Fibroblast of the conjunctiva (primary cell): ENCODE measurements at regions not wholly inside any gene's neighbourhood (a gene's known extent, or its start where the extent isn't known, plus 50 kb on each side); places are given as distances from the start of the nearest gene placed in this dataset.
"Not testable (repeated sequence)": the region's sequence is repeated elsewhere in the genome, so short reads cannot be mapped to it uniquely, and the experiment has no call there.

Experiments
- DNase-seq: peaks from one replicate; pipeline ENCODE4 v3.0.0-alpha.2; 2010; ENCODE audit warnings: low read depth

DNA sequence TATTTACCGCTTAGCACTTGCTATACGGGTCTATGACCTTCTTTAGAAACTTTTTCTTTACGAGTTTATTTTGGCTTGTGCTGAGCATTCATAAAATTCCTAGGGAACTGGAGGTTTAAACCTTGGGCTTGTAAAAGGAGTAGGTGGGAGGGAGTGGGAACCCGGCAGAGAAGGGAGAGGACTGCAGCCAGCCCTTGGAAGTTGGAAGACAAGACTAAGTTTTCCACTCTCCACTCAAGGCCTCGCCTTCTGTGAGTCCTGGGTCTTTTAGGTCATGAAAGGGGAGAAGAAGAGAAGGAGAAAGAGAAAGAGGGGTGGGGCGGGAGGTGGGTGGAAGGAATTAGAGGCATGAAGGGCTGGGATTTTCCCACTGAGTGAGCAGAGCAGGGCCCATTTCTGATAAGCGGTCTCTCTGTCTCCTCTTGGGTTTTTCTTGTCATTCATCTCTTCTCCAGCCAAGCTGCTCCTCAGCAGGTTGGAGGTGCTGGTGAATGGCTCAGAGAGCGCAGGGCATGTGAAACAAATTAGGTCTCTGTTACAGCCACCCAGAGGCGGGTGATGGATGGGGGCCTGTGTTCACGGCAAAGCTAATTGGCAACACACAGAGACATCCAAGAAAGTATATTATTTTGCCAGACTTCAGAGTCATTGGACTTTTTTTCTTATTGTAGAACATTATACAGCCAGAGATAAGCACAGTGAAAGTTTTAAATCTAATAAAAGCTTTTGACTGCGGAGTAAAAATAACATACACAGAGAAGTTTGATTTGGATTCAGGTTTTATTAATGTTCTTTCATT lies 247.3 kb downstream of the FOXD2 start:
- no peak for DNase-seq

DNA sequence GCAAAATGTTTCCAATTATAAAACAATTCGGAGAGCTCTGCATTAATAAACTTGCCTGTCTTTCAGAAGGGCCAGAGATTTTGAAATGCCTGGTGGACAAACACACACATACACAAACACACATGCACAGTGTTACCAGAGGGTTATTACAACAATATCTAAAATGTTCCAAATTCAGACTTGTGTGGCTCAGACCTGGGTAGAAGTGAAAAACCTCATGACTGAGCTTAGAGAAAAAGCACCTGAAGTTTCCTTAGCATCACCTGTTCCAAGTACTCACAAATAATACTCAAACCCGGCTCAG lies 247.9 kb downstream of the FOXD2 start:
- no peak for DNase-seq

DNA sequence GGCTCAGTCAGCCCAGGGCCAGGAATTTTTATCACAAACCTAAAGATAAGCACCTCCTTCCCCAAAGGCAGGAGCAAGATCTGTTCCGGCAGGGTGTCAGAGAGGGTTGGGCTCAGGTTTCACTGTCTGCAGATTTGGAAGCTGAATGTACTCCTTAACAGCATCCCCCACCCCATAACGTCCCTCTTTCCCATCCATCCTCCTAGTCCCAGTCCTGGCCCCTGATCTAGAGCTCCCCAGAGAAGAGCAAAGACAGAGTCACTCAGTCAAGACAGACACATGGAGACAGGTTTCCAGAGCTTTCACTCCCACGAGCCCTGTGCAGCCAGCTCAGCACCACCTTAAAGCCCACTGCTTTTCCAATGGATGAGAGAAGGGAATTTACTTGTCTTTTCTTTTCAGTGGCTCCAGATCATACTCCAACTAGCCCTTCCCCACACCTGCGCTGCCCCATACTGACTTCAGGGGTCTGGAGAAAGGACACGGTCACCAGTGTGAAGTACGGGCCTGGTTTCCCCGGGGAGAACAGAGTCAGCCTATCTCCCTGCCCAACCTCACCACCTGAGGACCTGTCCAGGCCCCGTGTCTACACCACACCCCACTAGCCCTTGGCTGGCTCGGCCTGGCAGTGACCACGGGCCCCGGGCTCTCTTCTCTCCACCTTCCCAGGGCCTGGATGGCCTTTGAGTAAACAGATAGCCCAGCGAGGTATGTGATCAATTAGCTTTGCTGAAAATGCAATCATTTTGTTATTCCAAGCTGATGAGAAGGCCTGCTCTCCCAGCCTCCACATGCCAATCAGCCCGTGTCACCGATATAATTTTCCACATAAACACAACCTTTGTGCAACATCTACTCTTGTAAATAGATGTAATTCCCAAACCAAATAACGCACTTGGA lies 249.1 kb downstream of the FOXD2 start:
- DNase-seq = no peak

DNA sequence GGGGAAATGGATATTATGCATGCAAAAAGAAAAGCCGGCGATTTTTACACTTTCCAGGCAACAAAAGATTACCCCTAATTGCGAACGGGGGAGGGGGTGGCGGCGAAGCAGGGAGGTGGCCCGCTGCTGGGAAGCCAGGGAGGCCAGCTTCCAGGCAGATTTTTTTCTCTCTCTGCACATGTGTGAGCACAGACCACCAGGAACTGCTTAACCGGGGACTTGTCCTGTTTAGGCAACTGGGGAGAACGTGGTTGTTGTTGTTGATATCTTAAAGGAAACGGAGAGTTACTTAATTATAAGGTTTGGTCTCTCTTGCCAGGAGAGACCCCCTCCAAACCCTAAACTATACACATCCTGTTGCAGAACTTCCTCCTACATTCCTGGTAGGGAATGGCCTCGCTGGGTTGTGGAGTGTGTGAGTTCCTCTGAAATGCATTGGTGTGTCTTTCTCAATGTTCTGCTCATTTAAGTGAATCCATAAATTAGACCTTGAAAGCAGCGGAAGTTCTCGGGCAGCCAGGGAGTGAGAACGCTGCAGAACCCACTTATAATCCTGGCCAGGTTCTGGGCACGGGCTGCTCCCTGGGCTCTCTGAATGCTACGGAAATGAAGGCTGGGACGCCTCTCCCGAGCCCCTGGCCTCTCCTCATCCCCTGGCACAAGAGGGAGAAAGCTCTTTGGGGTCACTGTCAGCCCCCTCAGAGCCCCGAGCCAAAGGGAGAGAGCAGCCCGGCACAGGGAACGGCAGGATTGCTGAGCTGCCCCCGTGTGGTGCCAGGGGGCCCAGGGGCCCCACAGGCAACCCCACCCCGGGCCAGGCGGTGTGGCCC lies 250.0 kb downstream of the FOXD2 start:
- no peak for DNase-seq

DNA sequence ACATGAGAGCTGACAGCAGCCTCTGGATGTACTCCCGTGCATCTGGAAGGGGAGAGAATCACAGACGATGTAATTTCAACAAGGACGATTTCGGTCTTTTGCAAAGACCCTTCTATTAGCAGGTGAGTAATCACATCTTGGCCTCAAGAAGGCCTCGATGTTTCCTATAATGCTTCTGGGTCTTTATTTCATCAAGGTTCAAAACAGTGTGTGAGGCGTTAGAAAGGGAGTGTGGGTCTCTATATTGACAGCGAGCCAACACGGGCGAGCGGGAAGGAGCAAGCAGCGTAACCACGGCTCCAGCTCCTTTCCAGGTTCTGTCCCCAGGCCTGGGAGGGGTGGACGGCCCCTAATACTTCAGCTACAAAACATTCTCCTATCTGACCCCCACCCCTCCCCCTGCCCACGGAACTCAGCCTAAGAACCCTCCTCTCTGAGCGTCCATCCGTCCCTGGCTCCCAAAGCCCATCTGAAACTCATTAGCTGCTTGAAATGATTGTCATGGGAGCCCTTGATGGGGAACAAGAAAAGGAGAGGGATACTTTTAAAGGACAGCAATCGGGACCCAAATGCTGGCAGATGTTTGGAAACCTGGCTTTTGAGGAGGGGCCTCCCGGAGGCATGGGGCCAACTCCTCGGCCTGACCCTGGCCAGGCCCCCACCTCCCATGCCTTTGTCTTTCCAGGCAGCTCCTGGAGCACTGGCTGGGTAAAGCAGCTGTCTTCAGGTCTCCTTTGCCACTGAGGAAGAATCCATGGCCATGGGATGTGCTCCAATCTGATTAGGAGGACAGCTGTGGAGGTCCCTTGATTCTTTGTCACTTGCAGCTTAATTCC lies 250.8 kb downstream of the FOXD2 start:
- no peak for DNase-seq

DNA sequence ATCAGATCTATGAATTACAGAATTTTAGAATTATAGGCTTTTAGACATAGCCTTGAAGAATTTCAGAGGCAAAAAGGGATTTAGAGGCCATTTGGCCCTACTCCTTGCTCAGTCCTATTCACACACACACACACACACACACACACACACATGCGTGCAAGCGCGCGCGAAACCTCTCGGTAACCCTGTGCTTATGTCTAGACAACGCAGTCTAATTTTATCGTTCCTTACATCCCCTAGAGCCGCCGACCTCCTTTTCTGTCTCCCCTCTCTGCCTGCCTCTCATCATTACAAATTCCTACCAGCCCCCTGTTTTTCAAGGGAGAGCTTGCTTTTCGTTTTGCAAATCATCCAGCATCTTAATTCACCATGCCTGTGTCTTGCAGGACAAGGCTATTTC lies 252.1 kb downstream of the FOXD2 start:
- no peak for DNase-seq

DNA sequence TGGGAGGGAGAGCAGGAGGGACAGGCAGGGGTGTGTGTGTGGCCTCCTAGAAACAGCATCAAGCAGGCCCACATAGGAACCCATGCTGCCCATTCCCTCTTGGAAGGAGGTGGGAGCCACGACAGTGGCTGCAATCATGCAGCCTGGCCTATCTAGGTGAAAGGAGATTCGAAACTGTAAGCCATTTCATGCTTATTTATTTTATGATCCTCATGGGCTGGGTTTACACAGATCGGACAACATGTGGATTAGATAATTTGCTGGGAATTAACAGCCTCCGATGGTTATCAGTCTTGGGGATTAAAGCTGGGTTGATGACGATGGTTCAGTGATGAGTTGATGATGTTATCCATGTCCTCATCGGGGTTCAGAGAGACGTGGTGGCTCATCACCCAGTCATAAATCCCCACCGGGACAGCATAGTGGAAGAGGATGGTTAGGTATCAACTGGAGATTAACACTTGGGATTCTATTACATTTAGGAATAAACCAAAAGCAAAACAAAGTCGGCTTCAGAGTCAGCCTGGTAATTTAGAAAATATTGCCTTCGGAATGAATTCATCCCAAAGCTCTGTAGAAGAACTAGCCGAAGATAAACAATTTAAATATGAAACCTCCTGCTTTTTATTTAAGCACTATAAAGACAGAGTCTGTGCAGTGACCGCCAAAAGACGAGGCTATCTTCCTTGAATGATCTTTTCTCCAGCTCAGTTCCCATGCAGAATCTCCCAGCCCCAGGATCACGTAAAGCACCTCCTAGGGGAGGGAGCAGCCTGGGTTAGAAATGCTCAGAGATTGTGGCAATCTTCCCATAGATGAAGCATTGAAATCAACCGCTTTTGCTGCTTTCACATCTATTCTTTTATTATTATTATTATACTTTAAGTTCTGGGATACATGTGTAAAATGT lies 252.8 kb downstream of the FOXD2 start:
- DNase-seq = no peak

DNA sequence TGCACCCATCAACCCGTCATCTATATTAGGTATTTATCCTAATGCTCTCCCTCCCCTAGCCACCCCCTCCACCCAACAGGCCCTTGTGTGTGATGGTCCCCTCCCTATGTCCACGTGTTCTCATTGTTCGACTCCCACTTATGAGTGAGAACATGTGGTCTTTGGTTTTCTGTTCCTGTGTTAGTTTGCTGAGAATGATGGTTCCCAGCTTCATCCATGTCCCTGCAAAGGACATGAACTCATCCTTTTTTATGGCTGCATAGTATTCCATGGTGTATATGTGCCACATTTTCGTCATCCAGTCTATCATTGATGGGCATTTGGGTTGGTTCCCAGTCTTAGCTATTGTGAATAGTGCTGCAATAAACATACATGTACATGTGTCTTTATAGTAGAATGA lies 253.4 kb downstream of the FOXD2 start:
- DNase-seq = not testable (repeated sequence)

DNA sequence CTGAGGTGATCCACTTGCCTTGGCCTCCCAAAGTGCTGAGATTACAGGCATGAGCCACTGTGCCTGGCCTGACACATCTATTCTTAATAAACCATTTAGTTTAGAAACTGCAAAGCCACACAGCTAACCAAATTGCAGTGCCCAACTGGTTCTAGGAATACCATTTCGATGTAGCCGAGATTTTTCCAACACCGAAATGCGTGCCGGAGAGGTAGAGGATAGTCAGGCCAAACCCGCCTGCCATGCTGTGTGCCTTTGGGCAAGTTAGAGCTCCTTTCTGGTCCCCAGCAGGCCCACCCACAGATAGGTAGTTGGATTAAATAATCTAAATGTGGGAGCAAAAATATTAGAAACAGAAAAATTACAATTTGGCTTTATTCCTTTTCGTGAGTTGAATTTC lies 254.4 kb downstream of the FOXD2 start:
- DNase-seq = no peak

DNA sequence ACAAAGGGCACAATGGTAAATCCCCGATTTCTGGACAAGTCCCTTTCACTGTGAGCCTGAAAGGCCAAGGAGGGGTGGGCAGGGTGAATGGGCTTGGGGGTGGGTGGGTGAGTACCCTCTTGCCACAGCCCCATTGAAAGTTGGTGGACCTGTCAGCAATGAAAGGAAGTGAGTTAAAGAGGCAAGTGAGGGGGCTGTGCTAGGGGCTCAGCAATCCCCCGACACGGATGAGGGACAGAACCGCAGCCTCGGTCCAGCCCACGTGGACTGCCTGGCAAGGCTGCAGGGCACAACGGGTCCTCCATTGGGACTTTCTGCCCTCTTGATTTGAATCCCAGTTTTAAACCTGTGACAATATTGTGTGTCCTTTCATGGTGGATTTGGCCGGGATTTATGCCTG lies 255.3 kb downstream of the FOXD2 start:
- no peak for DNase-seq

DNA sequence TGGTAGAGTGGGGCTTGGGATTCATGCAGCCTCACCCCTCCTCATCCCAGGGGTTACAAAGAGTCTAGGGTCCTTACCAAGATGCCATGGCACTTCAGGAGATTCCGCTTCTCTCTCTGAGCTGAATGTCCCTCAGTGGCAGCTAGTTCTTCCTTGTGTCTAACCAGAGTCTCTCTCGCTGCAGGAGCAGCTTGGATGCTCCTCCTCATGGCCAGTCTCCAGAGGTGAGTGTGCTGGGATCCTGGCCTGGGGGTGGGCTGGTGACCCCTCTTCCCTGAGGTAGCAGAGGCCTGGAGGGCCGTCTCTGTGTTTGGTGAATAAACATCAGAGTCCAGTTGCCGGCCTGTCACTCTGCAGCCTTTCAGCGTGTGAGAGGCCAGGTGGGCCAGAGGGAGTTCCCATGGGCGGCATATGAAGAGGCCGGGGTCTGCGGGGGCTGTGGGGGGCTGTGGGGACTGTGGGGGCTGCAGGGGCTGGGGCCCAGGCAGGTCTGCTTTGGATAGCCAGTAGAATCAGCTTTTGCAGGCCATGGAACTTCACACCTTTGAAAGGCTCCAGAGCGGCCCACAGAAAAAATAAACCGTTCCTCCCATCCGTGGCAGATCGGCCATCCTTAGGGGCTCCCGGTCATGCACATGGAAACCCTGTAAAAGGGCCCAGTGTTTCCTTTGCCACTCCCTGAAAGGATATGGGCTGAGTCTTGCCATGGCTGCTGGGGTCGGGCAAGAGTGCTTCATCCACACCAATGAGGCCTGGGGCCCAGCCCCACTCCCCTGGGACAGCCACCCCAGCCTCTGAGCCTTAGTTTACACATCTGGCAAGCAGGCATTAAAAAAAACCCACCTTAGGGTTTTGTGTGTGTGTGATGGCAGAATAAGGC lies 256.4 kb downstream of the FOXD2 start:
- DNase-seq = no peak

DNA sequence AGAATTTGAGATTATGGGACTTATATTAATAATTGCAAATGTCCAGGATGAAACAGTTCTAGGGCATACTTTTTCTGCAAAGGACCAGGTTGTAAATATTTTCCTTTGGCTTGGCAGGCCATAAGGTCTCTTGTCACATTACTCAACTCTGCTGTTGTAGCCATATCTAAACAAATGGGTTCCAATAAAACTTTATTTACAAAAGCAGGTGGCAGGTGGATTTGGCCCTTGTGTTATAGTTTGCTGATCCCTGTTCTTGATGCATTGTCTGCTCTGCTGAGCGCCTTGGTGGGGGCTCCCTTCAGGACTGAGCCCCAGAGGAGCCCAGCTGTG lies 258.5 kb downstream of the FOXD2 start:
- DNase-seq = no peak

DNA sequence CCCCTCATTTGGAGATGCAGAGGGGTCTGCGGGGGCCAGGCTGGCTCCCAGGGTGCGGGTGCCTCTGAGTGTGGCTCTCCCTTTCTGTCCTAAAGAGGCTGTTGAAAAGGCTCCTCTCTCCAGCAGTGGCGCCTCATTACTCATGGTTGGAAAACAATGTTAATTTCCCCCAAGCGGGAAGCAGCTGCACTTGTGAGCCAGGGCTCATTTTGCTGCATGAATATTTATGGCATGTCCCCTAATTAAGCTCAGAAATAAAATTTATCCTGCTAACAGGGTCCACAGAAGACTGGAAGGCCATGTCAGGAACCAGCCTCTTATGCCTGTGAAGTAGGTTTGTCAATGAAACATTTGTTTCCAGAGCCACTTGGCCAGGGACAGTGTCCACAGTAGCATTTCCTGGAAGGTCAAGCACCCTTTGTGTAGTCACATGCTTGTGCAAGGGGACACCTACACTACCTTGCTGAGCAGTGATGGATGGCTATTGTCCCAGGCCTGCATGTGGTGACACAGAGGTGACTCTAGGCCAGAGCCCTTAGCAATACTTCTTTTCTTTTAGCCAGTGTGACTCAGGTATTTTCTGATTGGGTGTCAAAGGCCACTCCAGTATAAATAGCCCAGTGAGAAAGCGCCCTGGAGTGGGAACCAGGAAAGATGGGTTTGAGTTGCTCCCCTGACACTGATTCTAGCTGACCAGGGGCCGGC lies 259.0 kb downstream of the FOXD2 start:
- no peak for DNase-seq

DNA sequence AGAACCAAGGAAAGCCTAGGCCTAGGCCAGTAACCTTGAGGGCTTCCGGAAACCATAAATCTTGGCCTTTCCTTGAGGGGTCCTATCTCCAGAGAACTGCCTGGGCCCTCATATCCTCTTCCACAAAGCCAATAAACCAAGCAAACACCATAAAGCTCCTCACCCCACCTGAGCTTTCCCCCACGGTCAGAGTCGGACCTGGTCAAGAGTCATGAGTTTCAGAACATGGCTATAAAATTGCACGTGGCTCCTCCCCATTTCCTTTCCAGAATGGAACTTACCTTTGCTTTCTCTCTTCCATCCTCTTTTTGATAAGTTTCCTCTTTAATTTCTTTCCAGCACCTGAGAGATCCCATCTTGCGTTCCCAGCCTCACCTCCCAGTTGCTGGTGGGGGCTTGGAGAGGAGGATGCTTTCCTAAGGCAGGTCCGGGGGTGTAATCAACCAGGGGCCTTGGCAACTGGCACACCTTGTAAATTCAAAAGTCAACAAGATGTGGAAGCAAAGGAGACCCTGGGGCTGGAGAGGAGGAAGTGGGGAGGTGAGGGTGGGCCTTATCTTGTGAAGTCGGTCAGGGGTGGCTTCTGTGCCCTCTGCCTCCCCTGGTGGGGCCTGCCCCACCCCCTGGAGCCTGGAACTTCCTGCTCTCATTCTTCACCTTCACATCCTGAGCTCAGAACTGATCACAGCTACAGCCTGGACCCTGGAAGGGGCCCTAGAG lies 259.9 kb downstream of the FOXD2 start:
- DNase-seq = no peak

DNA sequence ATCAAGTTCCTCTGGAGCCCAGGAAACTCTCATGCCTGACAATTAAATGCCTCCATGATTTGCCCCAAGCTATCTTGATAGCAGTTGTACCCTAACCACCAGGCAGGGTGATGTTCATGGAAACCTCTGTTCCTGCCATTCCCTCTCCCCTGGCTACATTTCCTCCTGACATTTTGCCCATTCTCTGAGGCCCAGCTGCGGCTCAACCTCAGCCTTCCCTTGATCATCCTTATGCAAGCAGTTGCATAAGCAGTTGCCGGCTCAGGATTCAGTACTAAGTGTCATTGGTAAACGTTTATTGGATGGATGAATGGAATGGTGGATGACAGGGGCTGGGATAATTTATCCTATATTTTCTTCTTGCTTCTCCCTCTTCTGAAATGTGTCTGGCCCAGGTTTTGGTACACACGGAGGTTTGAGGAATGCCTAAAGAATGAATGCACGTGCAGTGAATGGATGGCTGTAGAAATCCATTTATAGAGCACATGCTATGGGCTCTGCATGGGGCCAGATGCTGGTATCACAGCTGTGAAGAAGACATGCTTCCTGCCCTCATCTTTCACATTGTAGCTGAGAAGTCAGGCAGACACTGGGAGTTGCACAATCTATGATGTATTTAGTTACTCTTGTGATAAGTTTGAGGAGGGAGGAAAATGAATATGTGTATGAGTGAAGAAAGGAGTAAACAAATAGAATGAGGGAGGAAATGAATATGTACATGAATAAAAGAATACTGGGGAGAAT lies 261.8 kb downstream of the FOXD2 start:
- no peak for DNase-seq

DNA sequence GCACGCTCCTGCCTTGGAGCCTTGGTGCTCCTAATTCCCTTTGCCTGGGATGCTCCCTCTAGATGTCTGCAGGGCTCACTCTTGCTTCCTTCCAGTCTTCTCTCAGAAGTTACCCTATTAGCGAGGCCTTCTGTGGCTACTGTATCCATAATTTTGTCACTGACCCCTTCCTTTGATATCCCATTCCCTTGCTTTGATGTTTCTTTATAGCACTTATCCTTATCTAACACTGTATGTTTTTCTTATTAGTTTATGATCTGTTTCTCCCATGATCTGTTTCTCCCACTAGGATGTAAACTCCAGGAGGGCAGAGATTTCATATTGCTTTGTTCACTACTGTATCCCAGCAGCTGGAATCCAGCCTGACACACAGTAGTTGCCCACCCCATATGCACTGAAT lies 263.4 kb downstream of the FOXD2 start:
- DNase-seq = no peak

DNA sequence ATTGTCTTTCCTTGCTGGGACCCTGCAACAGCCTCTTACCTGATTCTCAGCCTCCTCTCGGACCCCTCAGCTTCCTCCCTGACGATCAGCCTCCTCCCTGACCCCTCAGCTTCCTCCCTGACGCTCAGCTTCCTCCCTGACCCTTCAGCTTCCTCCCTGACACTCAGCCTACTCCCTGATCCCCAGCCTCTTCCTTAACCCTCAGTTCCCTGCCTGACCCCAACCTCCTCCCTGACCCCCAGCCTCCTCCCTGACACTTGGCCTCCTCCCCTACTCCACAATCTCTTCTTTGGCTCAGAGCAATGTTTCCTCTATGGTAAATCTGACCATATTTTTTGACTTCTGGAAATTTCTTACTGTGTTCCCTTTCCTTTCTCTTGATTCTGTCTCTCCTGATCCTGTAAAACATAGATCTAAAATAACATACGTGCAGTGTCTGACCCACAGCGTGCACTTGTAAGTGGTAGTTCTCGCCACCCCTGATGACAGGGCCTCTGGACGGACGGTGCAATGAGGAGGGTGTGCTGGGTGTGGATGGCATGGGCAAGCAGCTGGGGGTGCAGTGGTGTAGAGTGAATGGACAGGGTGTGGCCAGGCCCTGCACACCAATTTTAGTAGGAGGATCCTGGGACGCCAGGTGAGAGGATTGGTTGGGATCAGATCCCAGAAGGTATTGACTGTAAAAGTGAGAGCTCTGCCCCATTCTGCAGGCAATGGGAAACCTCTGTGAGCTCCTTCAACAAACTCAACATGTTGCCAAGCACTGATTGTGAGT lies 264.1 kb downstream of the FOXD2 start:
- no peak for DNase-seq
